Activated CD8-positive, alpha-beta memory T cell treated with anti-CD3 and anti-CD28 coated beads, Interleukin-2, amount 50 U/mL, for 4 hours (primary cell): ENCODE measurements at regions not wholly inside any gene's neighbourhood (a gene's known extent, or its start where the extent isn't known, plus 50 kb on each side); places are given as distances from the start of the nearest gene placed in this dataset.
"Not testable (repeated sequence)": the region's sequence is repeated elsewhere in the genome, so short reads cannot be mapped to it uniquely, and the experiment has no call there.

Experiments
- DNase-seq: peaks from one replicate; pipeline ENCODE4 v3.0.0-alpha.2; 2020

GRCh38 chr11:67873223-67873622, 130.7 kb downstream of the UNC93B1 start:
- DNase-seq: not testable (repeated sequence)

DNA sequence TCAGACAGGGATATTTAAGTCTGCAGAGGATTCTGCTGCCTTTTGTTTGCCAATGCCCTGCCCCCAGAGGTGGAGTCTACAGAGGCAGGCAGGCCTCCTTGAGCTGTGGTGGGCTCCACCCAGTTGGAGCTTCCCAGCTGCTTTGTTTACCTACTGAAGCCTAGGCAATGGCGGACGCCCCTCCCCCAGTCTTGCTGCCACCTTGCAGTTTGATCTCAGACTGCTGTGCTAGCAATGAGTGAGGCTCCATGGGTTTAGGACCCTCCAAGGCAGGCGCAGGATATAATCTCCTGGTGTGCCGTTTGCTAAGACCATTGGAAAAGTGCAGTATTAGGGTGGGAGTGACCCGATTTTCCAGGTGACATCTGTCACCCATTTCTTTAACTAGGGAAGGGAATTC, 132.7 kb downstream of the UNC93B1 start:
- not testable (repeated sequence) for DNase-seq

DNA sequence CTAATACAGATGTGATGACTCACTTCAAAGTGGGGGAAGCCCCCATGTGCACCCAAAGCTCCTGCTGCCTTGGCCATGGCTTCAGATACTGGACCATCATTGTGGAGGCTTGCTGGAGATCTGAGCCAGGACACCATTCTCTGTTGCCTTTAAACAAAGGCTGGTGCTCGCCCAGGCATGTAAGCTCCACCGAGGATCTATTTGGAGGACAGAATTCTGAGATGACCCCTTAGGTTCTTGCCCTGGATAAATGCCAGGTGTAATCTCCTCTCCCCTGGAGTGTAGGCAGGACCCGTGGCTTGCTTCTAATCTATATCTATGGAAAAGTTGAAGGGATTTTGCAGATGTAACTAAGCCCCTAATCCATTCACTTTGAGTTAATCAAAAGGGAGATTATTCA, 141.0 kb downstream of the UNC93B1 start:
- not testable (repeated sequence) for DNase-seq

DNA sequence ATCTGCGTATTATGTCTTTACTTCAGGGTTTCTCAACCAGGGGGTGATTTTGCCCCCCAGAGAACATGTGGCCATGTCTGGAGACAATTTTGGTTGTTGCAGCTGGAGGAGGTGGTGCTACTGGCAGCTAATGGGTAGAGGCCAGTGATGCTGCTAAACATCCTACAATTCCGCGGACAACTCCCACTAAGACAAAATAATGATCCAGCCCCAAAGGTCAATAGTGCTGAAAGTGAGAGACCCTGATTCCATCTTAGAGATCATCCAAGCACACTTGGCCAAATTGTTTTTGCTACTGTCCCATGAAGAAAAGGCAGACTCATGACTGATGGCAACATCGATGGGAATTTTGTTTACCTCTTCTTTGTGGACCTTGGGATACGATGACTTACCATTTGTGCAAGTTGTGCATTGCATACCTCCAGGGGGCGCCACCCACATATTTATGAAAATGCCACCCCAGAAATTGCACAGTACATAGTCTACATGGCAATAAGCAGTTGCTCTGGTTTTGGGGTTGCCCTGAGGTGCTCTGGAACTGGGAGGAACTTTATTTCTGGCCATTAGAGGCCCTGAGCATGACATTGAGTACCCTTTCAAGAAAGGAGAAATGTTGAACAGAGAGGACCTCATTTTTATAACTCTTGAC, 144.3 kb downstream of the UNC93B1 start:
- DNase-seq: peak; percentile 52

GRCh38 chr11:67850747-67851146, 153.2 kb downstream of the UNC93B1 start:
- DNase-seq: not testable (repeated sequence)

DNA sequence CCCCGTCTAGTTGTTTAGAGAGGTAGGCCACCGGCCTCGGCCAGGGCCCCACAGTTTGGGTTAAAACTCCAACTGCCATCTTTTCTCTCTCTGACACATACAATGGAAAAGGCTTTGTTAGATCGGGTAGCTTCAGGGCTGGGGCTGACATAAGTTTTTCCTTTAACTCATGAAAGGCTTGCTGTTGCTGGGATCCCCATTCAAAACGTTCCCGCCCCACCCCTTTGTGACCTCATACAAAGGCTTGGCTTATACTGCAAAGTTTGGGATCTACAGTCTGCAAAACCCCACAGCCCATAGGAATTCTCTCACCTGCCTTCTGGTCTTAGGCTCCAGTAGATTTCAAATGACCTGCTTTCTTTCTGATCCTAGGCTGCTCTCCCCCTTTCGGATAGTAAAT, 154.1 kb downstream of the UNC93B1 start:
- DNase-seq: not testable (repeated sequence)

- DNase-seq: not testable (repeated sequence)
Observed at GRCh38 chr11:67847896-67848875, 155.7 kb downstream of the UNC93B1 start.

DNA sequence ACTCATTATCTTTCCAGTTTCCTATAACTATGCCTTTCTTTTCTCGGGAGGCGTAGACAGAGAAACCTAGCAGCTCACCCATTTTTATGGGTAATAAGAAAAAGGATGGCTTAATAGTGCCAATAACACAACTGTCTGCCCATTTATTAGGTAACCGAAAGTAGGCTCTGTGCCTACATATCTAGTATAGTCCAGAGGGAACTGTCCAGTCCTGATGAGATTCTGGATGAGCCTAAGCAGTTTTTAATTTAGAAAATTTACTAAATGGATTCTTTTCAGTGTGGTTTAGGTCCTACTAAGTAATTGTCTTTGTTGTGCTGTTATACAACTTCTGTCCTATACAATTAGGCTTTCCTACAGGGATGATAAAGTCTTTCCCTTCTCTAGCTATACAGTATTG, 157.6 kb downstream of the UNC93B1 start:
- DNase-seq: not testable (repeated sequence)

- not testable (repeated sequence) for DNase-seq
Observed at GRCh38 chr11:67845296-67845695, 158.6 kb downstream of the UNC93B1 start.

- DNase-seq: not testable (repeated sequence)
Observed at GRCh38 chr11:67840599-67840998, 163.3 kb downstream of the UNC93B1 start.

DNA sequence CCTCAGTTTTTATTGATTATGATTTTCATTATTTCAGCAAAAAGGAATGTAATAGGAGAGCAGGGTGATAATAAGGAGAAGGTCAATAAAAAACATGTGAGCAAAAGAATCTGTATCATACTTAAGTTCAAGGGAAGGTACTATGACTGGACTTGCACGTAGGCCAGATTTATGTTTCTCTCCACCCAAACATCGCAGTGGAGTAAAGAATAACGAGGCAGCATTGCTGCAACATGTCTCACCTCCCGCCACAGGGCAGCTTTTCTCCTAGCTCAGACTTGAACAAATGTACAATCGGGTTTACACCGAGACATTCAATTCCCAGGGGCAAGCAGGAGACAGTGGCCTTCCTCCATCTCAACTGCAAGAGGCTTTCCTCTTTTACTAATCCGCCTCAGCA, 155.7 kb upstream of the ALDH3B2 start:
- DNase-seq: not testable (repeated sequence)

DNA sequence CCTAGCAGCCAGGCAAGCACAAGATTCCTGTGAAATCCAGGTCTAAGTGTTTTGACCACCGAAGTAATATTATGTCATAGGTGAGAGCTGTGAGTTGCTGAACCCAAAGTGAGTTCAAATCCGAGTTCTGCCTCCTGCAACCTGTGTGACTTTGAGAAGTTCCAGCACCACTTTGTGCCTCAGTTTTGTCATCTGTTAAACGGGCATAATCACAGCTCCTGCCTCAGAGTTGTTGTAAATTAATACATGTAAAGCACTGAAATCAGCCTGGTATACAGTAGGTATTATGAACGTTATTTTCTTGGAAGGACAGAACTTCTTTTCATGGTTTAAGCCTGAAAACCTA, 152.5 kb upstream of the ALDH3B2 start:
- not testable (repeated sequence) for DNase-seq

GRCh38 chr11:67826028-67826950, 151.9 kb upstream of the ALDH3B2 start:
- not testable (repeated sequence) for DNase-seq

- DNase-seq: not testable (repeated sequence)
Observed at GRCh38 chr11:67824861-67825260, 150.4 kb upstream of the ALDH3B2 start.

GRCh38 chr11:67820081-67820480, 145.7 kb upstream of the ALDH3B2 start:
- no peak for DNase-seq

DNA sequence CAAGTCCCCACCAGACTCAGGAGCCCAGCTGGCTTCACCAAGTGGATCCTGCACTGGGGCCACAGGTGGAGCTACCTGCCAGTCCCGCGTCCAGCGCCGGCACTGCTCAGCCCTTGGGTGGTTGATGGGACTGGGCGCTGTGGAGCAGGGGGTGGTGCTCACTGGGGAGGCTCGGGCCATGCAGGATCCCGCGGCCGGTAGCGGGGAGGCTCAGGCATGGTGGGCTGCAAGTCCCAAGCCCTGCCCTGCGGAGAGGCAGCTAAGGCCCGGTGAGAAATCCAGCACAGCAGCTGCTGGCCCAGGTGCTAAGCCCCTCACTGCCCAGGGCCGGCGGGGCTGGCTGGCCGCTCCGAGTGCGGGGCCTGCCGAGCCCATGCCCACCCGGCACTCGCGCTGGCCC, 143.1 kb upstream of the ALDH3B2 start:
- not testable (repeated sequence) for DNase-seq

DNA sequence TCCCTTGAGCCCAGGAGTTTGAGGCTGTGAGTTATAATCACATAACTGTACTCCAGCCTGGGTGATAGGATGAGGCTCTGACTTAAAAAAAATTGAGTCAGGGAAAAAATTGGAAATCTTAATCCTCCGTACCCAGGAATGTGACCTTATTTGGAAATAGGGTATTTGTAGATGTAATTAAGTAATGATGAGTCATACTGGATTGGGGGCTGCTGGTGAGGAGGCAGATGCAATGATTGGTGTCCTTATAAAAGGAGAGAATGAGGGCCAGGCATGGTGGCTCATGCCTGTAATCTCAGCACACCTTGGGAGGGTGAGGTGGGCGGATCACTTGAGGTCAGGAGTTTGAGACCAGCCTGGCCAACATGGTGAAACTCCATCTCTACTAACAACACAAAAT, 134.9 kb upstream of the ALDH3B2 start:
- DNase-seq: not testable (repeated sequence)

- not testable (repeated sequence) for DNase-seq
Observed at GRCh38 chr11:67807896-67808295, 133.5 kb upstream of the ALDH3B2 start.

DNA sequence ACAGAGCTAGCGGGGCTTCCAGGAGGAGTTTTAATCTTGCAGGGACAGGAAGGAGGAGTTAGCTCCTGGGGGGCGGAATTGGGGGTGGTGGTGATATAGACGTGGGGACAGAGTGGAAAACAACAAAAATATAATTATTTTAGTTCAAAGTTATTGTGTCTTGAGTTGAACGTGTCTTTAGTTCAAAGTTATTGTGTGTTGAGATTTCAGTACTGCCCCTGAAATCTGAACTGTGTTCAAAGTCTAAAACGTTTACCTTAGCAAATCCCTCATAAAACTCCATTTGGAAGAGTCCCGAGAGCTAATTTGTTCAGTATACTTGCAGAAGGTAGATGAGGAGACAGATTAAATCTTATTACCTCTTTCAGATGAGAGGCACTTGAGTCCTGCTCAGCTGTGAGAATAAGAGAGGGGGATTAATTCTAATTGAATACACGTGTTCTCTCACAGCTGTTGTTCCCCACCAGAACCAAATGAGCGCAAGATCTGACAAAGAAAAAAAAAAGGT, 132.4 kb upstream of the ALDH3B2 start:
- DNase-seq: not testable (repeated sequence)

DNA sequence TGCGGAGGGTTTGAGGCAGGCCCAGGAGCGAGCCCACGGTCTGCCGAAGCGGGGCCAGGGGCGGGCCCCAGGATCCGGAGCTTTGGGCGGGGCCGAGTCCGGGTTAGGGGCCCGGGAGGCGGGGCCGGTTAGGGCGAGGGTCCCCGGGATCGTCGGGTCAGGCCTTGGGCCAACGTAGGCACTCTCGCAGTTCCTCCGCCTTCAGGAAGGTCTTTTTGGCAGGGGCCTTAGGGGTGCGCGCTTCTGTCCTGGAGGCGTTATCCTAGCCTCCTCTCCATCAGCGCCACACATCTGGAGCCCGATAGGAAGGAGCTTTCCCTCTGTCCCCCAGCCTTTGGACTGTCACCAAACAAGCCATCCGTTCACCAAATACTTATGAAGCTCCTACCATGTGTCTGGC, 131.8 kb upstream of the ALDH3B2 start:
- DNase-seq: not testable (repeated sequence)

DNA sequence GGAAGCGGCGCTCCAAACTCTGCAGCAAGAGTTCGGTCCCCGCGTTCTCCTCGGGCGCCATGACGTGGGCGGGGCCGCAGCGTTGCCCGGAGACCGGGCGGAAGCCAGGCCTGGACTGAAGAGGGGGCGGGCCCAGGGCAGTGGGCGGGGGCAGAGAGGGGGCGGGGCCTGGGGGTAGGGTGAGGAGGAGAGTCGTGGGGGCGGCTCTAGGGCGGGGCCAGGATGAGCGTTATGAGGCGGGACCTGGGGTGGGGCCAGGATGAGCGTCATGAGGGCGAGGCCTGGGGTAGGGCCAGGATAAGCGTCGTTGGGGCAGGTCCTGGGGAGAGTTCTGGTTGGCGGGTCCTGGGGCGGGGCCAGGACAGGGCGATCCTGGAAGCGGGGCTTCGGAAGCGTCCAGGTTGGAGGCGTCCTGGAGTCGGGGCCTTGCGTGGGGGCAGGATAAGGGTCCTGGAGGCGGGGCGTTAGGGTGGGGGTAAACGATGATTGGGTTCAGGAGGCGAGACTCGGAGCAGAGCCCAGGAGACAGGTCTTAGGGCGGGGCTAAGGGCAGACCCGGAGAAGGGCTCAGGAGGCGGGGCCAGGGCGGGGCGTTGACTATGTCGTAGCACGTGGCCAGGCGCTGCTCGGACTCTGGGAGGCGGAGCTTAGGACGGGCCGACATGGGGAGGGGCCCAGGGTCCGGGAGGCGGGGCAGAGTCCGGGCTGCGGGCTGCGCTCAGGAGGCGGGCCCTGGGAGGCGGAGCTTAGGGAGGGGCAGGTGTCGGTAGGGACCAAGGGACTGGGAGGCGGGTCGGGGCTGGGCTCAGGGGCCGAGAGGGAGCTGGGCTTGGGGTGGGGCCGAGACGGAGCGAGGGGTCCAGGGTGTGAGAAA, 131.1 kb upstream of the ALDH3B2 start:
- peak; percentile 96 for DNase-seq
